ENCODE measurements at regions not wholly inside any gene's neighbourhood (a gene's known extent, or its start where the extent isn't known, plus 50 kb on each side); places are given as distances from the start of the nearest gene placed in this dataset.

GRCh38 chr7:52269669-52270068, 765.8 kb upstream of the POM121L12 start:
- no peak for TF ChIP-seq POLR2A (IDR thresholded peaks at IDR 0.05)
- no peak for TF ChIP-seq CTCF (IDR thresholded peaks at IDR 0.05)

Data from right lobe of liver (tissue), 4 donors.